ENCODE measurements at regions not wholly inside any gene's neighbourhood (a gene's known extent, or its start where the extent isn't known, plus 50 kb on each side); places are given as distances from the start of the nearest gene placed in this dataset.
"Not testable (repeated sequence)": the region's sequence is repeated elsewhere in the genome, so short reads cannot be mapped to it uniquely, and the experiment has no call there.

DNA sequence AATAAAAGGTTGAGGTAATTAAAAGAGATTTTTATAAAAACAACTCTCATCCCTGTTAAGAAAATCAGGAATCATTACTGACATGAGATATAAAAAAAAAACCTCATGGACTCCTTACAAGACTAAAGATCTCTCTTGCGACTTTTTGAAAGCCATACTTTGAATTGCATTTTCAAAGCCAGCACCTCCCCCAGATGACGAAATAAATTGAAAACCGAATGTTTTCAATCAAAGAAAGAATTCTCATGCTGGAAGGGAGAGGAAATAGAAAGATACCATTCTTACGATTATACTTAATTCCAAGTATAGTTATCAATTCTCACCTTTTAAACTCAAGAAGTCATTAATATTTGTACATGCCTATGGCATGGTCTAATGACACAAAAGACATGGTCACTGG lies 452.3 kb downstream of the GJA1 start:
- Histone ChIP-seq H3K4me1 (ENCODE audit: control insufficient read depth, insufficient read depth, low read length) (no peaks in the 10 kb centered on the region), H3K27me3 (ENCODE audit: control insufficient read depth, insufficient read depth, low read length) (no peaks in the 10 kb centered on the region), H3K27ac (ENCODE audit: low read length) (no peak overlapping the region), H3K4me3 (ENCODE audit: low read length) (no peak overlapping the region), H3K9me3 (replicated peaks; ENCODE audit: control insufficient read depth, low read depth, low read length) (no peaks in the 10 kb centered on the region), H3K36me3 (ENCODE audit: control insufficient read depth, insufficient read depth, low read length) (no peaks in the 10 kb centered on the region)
- no CpG with 5 or more reads among the region's 4 CpGs for WGBS (ENCODE audit: insufficient coverage)
- no peak for DNase-seq

GRCh38 chr6:121890307-121890910 lies 455.0 kb downstream of the GJA1 start:
- no CpG with 5 or more reads among the region's 2 CpGs for WGBS (ENCODE audit: insufficient coverage)
- no peaks in the 10 kb centered on the region for H3K27me3 ChIP-seq (ENCODE audit: control insufficient read depth, insufficient read depth, low read length)
- H3K4me3 ChIP-seq (ENCODE audit: low read length) = no peak overlapping the region
- no peak for DNase-seq
- H3K36me3 ChIP-seq (ENCODE audit: control insufficient read depth, insufficient read depth, low read length) = no peaks in the 10 kb centered on the region
- no peak overlapping the region for H3K27ac ChIP-seq (ENCODE audit: low read length)
- no peaks in the 10 kb centered on the region for H3K9me3 ChIP-seq (replicated peaks; ENCODE audit: control insufficient read depth, low read depth, low read length)
- H3K4me1 ChIP-seq (ENCODE audit: control insufficient read depth, insufficient read depth, low read length) = no peaks in the 10 kb centered on the region

- H3K4me3 ChIP-seq (ENCODE audit: low read length); H3K4me1 ChIP-seq (ENCODE audit: control insufficient read depth, insufficient read depth, low read length); DNase-seq; H3K36me3 ChIP-seq (ENCODE audit: control insufficient read depth, insufficient read depth, low read length); H3K27ac ChIP-seq (ENCODE audit: low read length); H3K27me3 ChIP-seq (ENCODE audit: control insufficient read depth, insufficient read depth, low read length); H3K9me3 ChIP-seq (replicated peaks; ENCODE audit: control insufficient read depth, low read depth, low read length): not testable (repeated sequence)
- 49% methylated on average over 3 of the region's 5 CpGs for WGBS (ENCODE audit: insufficient coverage)
Observed at GRCh38 chr6:121895731-121896130, 460.3 kb downstream of the GJA1 start.

GRCh38 chr6:121896363-121896762 lies 460.9 kb downstream of the GJA1 start:
- DNase-seq = no peak
- no CpG with 5 or more reads among the region's 1 CpG for whole genome bisulfite sequencing (ENCODE audit: insufficient coverage)
- no peaks in the 10 kb centered on the region for H3K4me1 ChIP-seq (ENCODE audit: control insufficient read depth, insufficient read depth, low read length)
- H3K36me3 ChIP-seq (ENCODE audit: control insufficient read depth, insufficient read depth, low read length) = no peaks in the 10 kb centered on the region
- H3K9me3 ChIP-seq (replicated peaks; ENCODE audit: control insufficient read depth, low read depth, low read length) = no peaks in the 10 kb centered on the region
- H3K27ac ChIP-seq (ENCODE audit: low read length) = no peak overlapping the region
- no peak overlapping the region for H3K4me3 ChIP-seq (ENCODE audit: low read length)
- no peaks in the 10 kb centered on the region for H3K27me3 ChIP-seq (ENCODE audit: control insufficient read depth, insufficient read depth, low read length)

GRCh38 chr6:121896771-121897170 lies 461.3 kb downstream of the GJA1 start:
- Histone ChIP-seq H3K36me3 (ENCODE audit: control insufficient read depth, insufficient read depth, low read length) (no peaks in the 10 kb centered on the region), H3K4me1 (ENCODE audit: control insufficient read depth, insufficient read depth, low read length) (no peaks in the 10 kb centered on the region), H3K4me3 (ENCODE audit: low read length) (no peak overlapping the region), H3K27ac (ENCODE audit: low read length) (no peak overlapping the region), H3K27me3 (ENCODE audit: control insufficient read depth, insufficient read depth, low read length) (no peaks in the 10 kb centered on the region), H3K9me3 (replicated peaks; ENCODE audit: control insufficient read depth, low read depth, low read length) (no peaks in the 10 kb centered on the region)
- no CpG with 5 or more reads among the region's 3 CpGs for WGBS (ENCODE audit: insufficient coverage)
- no peak for DNase-seq

DNA sequence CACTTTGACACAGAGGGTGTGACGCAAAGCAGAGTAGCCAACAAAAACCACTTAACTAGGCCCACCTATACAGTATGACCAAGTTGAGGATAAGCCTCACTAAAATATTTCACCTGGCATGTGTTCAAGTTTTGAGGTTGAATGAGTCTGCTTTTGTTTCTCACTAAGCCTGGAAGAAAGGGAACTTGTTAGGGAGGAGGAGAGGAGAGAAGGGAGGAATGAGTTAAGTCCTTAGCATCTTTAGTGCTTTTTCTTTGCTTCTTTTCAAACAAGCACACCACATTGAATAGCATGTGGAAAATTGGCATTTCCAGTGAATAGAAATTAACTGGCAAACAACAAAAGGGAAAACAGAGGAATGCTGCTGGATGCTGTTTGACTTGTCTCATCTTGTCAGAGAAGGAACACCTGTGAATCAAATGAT lies 461.9 kb downstream of the GJA1 start:
- no CpG with 5 or more reads among the region's 1 CpG for WGBS (ENCODE audit: insufficient coverage)
- DNase-seq = peak; percentile 54
- no peaks in the 10 kb centered on the region for H3K36me3 ChIP-seq (ENCODE audit: control insufficient read depth, insufficient read depth, low read length)

DNA sequence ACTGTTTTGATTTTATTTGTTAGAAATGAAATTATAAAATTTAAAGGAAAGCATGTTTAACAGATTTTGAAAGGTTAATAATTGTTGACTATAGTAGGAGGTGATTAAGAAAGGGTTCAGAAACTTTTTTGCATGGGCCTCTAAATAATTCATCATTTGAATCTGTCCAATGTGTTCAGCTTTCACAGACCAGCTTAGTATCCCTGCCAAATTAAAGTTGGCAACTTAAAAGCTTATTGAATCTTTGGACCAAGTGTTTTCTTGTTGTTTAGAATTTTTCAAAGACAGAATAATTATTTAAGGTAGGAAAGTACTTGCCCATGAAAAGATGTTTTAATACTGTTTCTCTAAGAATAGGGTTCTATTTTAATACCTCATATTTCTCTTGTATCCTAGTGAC lies 466.0 kb downstream of the GJA1 start:
- no peaks in the 10 kb centered on the region for H3K9me3 ChIP-seq (replicated peaks; ENCODE audit: control insufficient read depth, low read depth, low read length)
- no peak overlapping the region for H3K27ac ChIP-seq (ENCODE audit: low read length)
- H3K4me3 ChIP-seq (ENCODE audit: low read length) = no peak overlapping the region
- H3K27me3 ChIP-seq (ENCODE audit: control insufficient read depth, insufficient read depth, low read length) = no peaks in the 10 kb centered on the region
- no peak for DNase-seq
- H3K36me3 ChIP-seq (ENCODE audit: control insufficient read depth, insufficient read depth, low read length) = no peaks in the 10 kb centered on the region
- H3K4me1 ChIP-seq (ENCODE audit: control insufficient read depth, insufficient read depth, low read length) = no peaks in the 10 kb centered on the region

More for the DNA sequence above, 461.9 kb downstream of the GJA1 start:
- H3K4me1 ChIP-seq (ENCODE audit: control insufficient read depth, insufficient read depth, low read length) = no peaks in the 10 kb centered on the region
- H3K27me3 ChIP-seq (ENCODE audit: control insufficient read depth, insufficient read depth, low read length) = no peaks in the 10 kb centered on the region
- no peak overlapping the region for H3K4me3 ChIP-seq (ENCODE audit: low read length)
- no peaks in the 10 kb centered on the region for H3K9me3 ChIP-seq (replicated peaks; ENCODE audit: control insufficient read depth, low read depth, low read length)
- H3K27ac ChIP-seq (ENCODE audit: low read length) = no peak overlapping the region

DNA sequence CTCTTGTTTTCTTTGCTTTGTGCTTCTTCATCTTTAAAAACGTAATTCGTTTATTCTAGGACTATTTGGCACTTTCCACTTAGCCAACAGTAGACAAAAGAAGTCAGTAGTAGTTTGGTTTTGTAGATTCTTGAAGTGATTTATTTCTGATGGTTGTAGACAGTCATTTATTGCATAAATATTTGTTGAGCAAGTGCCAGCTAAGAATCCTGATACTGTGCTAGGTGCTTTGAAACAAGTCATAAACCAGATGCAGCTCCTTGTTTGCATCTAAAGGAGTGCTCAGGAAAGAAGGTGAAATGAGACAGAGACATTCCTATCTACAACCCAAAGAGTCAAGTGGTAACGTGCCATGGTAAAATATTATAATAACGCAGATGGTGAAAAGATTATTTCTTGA lies 469.1 kb downstream of the GJA1 start:
- no CpG with 5 or more reads among the region's 4 CpGs for WGBS (ENCODE audit: insufficient coverage)
- no peak for DNase-seq
- no peaks in the 10 kb centered on the region for H3K36me3 ChIP-seq (ENCODE audit: control insufficient read depth, insufficient read depth, low read length)
- H3K27me3 ChIP-seq (ENCODE audit: control insufficient read depth, insufficient read depth, low read length) = no peaks in the 10 kb centered on the region
- H3K4me3 ChIP-seq (ENCODE audit: low read length) = no peak overlapping the region
- no peak overlapping the region for H3K27ac ChIP-seq (ENCODE audit: low read length)
- no peaks in the 10 kb centered on the region for H3K4me1 ChIP-seq (ENCODE audit: control insufficient read depth, insufficient read depth, low read length)
- peaks cover 3% of the 10 kb centered on the region for H3K9me3 ChIP-seq (replicated peaks; ENCODE audit: control insufficient read depth, low read depth, low read length)

- Histone ChIP-seq H3K4me1 (ENCODE audit: control insufficient read depth, insufficient read depth, low read length) (no peaks in the 10 kb centered on the region), H3K27ac (ENCODE audit: low read length) (no peak overlapping the region), H3K4me3 (ENCODE audit: low read length) (no peak overlapping the region), H3K27me3 (ENCODE audit: control insufficient read depth, insufficient read depth, low read length) (no peaks in the 10 kb centered on the region), H3K36me3 (ENCODE audit: control insufficient read depth, insufficient read depth, low read length) (no peaks in the 10 kb centered on the region), H3K9me3 (replicated peaks; ENCODE audit: control insufficient read depth, low read depth, low read length) (peaks cover 10% of the 10 kb centered on the region)
- no peak for DNase-seq
- WGBS (ENCODE audit: insufficient coverage) = no CpG with 5 or more reads among the region's 1 CpG
Observed at GRCh38 chr6:121912905-121913304, 477.5 kb downstream of the GJA1 start.

GRCh38 chr6:121917263-121917829 lies 481.9 kb downstream of the GJA1 start:
- no peak overlapping the region for H3K27ac ChIP-seq (ENCODE audit: low read length)
- no peaks in the 10 kb centered on the region for H3K36me3 ChIP-seq (ENCODE audit: control insufficient read depth, insufficient read depth, low read length)
- H3K9me3 ChIP-seq (replicated peaks; ENCODE audit: control insufficient read depth, low read depth, low read length) = no peaks in the 10 kb centered on the region
- WGBS (ENCODE audit: insufficient coverage) = 69% methylated on average over 3 of the region's 3 CpGs
- H3K4me1 ChIP-seq (ENCODE audit: control insufficient read depth, insufficient read depth, low read length) = no peaks in the 10 kb centered on the region
- DNase-seq = no peak
- H3K27me3 ChIP-seq (ENCODE audit: control insufficient read depth, insufficient read depth, low read length) = no peaks in the 10 kb centered on the region
- H3K4me3 ChIP-seq (ENCODE audit: low read length) = no peak overlapping the region
